ENCODE measurements at regions not wholly inside any gene's neighbourhood (a gene's known extent, or its start where the extent isn't known, plus 50 kb on each side); places are given as distances from the start of the nearest gene placed in this dataset.
A peak's percentile ranks its signal among the peaks of the same experiment; 100 is the strongest.

- Histone ChIP-seq H3K4me3 (no peak overlapping the region), H3K36me3 (no peaks in the 10 kb centered on the region), H3K27me3 (peaks cover 4% of the 10 kb centered on the region), H3K4me1 (no peaks in the 10 kb centered on the region), H3K9me3 (no peaks in the 10 kb centered on the region), H3K27ac (no peak overlapping the region)
- WGBS, 2 donors (ENCODE audit: low coverage in 1 of 2), result 54 to 71% methylated on average over 4 to 5 of the region's 6 CpGs
- peak; percentile 47 for ATAC-seq
- TF ChIP-seq POLR2A (IDR thresholded peaks at IDR 0.05) (no peak), EP300 (IDR thresholded peaks at IDR 0.05) (no peak), CTCF (IDR thresholded peaks at IDR 0.05) (no peak), POLR2AphosphoS5 (IDR thresholded peaks at IDR 0.05) (no peak)
These were observed 81.7 kb upstream of the SLC22A23 start for GRCh38 chr6:3538536-3538935.

- Histone ChIP-seq H3K27me3 (peaks cover 4% of the 10 kb centered on the region), H3K27ac (no peak overlapping the region), H3K4me1 (no peaks in the 10 kb centered on the region), H3K36me3 (no peaks in the 10 kb centered on the region), H3K4me3 (no peak overlapping the region), H3K9me3 (no peaks in the 10 kb centered on the region)
- no peak for ATAC-seq
- no peak for TF ChIP-seq CTCF (IDR thresholded peaks at IDR 0.05)
- TF ChIP-seq POLR2A (IDR thresholded peaks at IDR 0.05), result no peak
- WGBS, 2 donors (ENCODE audit: low coverage in 1 of 2), result 100% methylated on average over 1 of the region's 8 CpGs; no CpG with 5 or more reads in 1 of the 2 donors
These were observed 80.1 kb upstream of the SLC22A23 start for GRCh38 chr6:3536901-3537300.

GRCh38 chr6:3535776-3536435 is 79.1 kb upstream of the SLC22A23 start:
- Histone ChIP-seq H3K27ac (no peak overlapping the region), H3K4me3 (no peak overlapping the region), H3K4me1 (no peaks in the 10 kb centered on the region), H3K9me3 (no peaks in the 10 kb centered on the region), H3K36me3 (no peaks in the 10 kb centered on the region), H3K27me3 (peaks cover 4% of the 10 kb centered on the region)
- TF ChIP-seq POLR2AphosphoS5 (IDR thresholded peaks at IDR 0.05) (no peak), CTCF (IDR thresholded peaks at IDR 0.05) (no peak), POLR2A (IDR thresholded peaks at IDR 0.05) (no peak), EP300 (IDR thresholded peaks at IDR 0.05) (no peak)
- WGBS, 2 donors (ENCODE audit: low coverage in 1 of 2), result 87 to 88% methylated on average over 9 to 10 of the region's 19 CpGs
- ATAC-seq, result no peak

GRCh38 chr6:3535033-3535775 is 78.4 kb upstream of the SLC22A23 start:
- Histone ChIP-seq H3K4me1 (no peaks in the 10 kb centered on the region), H3K9me3 (no peaks in the 10 kb centered on the region)
- 29 to 33% methylated on average over 3 to 4 of the region's 4 CpGs for whole genome bisulfite sequencing, 2 donors (ENCODE audit: low coverage in 1 of 2)

More at GRCh38 chr6:3535033-3535775, 78.4 kb upstream of the SLC22A23 start:
- no peak for ATAC-seq
- Histone ChIP-seq H3K27me3 (peaks cover 4% of the 10 kb centered on the region), H3K4me3 (no peak overlapping the region), H3K27ac (no peak overlapping the region), H3K36me3 (no peaks in the 10 kb centered on the region)
- TF ChIP-seq POLR2AphosphoS5 (IDR thresholded peaks at IDR 0.05) (no peak), EP300 (IDR thresholded peaks at IDR 0.05) (no peak), POLR2A (IDR thresholded peaks at IDR 0.05) (no peak), CTCF (IDR thresholded peaks at IDR 0.05) (no peak)

All from gastroesophageal sphincter (tissue), 4 donors.